ENCODE measurements at regions not wholly inside any gene's neighbourhood (a gene's known extent, or its start where the extent isn't known, plus 50 kb on each side); places are given as distances from the start of the nearest gene placed in this dataset.

DNA sequence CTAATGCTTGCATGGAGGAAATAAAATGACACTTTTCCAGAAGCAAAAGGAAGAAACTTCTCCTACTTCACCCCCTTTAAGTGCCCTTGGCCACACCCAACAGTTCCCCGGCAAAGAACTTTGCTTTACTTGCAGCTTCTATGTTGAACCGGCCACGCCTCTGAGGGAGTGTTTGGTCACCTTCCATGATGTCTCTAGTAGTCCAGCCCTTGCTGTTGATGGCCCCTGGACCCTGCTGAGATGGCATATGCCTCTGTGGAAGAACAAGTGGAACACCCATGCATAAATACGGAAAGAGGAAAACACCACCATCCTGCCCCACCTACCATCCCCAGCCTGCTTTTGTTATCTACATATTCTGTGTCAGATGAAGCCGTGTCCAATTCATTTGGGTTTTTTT lies 218.3 kb upstream of the POU3F3 start:
- no peak for DNase-seq (ENCODE audit: low read depth)

DNA sequence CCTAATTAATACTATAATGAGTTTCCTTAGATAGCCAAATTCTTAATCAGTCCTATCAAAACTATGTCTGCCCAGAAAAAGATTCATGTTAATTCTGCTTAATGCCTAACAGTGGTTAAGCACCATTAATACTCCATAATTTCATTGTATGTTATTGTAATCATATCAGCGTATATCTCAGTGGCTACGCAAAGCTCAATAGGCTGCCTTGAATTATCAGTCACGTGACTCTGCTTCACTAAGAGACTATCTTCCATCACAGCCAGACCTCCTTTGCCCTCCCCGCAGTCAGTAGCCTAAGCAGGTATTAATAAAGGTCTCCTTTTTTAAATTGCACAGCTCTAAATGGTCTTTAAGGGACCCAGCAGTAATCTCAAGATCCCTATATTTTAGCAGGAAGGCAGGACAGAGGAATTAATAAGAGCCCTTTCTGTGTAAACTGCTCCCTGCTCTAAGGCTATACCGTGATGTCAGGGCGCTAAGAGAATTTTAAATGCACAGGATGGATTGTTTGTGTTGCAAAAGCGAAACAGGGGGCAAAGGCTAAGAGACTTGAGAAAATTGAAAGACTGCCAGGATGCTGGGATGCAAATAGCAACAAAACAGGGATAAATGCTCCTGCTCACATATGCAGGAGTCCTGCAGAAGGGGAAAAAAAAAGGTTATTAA lies 215.6 kb upstream of the POU3F3 start:
- DNase-seq (ENCODE audit: low read depth), result no peak

DNA sequence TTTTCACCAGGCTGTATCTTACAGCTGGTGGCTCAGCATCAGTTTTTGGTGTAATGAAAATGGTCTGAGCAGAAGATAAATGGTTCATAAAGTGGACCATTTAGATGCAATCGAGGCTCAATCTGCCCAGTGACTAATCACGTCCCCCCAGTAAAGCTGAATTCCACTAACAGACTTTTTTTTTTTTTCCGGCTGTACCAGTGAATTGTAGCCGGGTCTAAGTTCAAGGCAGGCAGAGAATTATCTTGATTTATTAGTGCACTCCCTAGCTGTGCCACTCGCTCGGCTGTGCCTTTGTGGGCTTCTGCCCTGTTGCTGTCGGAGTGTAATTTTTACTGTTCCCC lies 215.1 kb upstream of the POU3F3 start:
- no peak for DNase-seq (ENCODE audit: low read depth)

GRCh38 chr2:104641786-104642185 lies 212.1 kb upstream of the POU3F3 start:
- no peak for DNase-seq (ENCODE audit: low read depth)

- DNase-seq (ENCODE audit: low read depth), result no peak
These were observed 205.5 kb upstream of the POU3F3 start for GRCh38 chr2:104648376-104648775.

- no peak for DNase-seq (ENCODE audit: low read depth)
These were observed 204.0 kb upstream of the POU3F3 start for GRCh38 chr2:104649866-104650265.

DNA sequence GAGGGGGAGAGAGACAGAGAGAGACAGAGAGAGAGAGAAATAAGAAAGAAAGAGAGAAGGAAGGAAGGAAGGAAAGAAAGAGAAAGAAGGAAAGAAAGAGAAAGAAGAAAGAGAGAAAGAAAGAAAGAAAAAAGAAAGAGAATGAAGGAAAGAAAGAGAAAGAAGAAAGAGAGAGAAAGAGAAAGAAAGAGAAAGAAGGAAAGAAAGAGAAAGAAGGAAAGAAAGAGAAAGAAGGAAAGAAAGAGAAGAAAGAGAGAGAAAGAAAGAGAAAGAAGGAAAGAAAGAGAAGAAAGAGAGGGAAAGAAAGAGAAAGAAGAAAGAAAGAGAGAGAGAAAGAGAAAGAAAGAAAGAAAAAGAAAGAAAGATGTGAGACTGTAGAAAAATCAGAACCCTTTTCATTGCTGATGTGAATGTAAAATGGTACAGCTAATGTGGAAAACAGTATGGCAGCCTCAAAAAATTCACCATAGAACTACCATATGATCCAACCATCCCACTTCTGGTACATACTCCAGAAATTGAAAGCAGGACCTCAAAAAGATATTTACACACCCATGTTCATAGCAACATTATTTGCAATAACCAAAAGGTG lies 203.4 kb upstream of the POU3F3 start:
- no peak for DNase-seq (ENCODE audit: low read depth)

DNA sequence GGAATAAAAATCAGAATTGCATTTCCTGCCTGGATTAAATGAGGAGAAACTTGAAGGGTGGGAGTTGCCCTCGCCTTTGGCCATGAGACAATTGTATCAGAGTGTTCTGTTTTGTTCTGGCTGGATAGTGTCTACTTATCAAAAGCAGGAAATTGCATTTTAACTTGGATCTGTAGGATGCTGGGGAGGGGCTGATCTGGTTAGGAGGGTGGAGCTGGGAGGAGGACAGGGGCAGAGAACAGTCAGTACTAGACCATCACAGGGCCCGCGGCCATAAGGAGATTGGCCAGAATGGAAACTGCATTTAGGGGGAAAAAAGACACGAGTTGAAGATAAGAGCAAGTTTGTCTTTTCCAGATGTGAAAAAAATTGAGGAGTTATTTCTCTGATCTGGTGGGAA lies 199.1 kb upstream of the POU3F3 start:
- no peak for DNase-seq (ENCODE audit: low read depth)

DNA sequence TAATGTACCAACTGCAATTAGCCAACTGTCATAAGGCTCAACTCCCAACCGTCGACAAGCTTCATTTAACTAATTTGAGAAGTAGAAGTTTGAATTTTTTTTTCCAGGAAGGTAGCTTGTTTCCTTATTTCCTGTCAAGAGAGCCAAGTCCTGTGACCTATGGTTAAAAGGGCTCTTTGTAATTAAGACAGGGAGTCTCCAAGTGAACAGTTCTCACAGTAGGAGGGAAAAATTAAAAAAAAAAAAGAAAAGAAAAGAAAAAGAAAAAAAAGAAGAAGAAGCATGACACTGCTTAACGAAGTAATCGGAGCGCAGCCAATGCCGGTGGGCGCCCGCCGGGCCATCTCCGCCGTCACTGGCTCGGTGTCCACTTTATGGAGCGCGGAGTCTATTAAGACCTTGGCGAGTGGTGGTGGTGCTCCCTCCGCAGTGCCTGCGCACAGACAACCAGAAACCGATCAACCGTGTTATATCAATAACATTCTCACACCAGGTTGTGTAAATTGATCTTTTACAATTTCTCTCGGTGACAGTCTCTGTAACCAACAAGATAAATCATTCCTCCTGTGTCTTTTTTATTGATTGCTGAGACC lies 197.2 kb upstream of the POU3F3 start:
- no peak for DNase-seq (ENCODE audit: low read depth)

GRCh38 chr2:104658144-104658835 lies 195.6 kb upstream of the POU3F3 start:
- DNase-seq (ENCODE audit: low read depth), result peak; percentile 87

DNA sequence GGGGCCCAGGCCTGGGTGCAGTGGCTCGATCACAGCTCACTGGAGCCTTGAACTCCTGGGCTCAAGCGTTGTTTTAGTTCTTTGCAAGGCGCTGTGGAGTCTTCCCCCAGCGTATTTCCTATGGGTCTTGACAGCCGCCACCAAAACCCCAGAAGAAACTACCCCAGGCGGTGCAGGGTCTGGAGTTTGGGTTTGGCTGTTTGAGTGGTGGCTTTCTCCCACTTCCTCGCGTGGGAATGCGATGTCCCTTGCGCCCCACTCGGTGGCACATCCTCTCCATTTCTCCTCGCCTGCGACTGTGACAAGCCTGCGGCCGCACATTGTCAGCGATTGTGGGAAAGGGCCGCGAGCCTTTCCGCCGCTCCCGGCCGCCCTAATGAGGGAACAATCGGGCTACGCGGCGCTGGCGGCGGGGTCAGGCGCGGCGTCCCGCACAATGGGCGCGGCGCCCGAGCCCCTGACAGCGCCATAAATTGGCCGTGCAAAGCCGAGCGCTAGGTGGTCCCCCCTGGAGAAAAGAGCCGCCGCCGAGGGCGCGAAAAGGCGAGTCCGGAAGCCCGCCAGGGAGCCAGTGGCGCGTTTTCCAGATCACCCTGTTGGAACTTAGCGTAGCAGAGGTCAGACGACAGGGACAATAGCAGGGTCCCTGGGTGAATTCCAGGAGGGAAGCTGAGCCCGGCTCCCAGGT lies 194.9 kb upstream of the POU3F3 start:
- peak; percentile 23 for DNase-seq (ENCODE audit: low read depth)

DNA sequence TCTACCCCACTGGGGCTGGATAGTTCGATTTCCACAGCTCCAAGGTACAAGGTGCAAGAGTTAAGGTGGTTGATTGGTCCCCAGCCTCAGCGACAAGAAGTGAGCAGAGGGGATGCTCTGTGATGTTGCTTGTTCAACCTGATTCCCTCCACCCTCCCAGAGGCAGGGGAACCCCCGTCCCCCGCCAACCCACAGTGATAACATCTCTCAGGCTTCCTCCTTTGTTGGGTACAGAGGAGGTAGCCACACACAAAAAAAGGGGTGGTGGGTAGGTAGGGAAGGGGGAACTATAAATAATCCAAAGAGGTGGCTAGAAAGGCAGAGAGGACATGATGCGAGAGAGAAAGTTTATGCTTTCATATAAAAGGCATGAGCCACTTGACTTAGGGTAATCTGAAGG lies 192.9 kb upstream of the POU3F3 start:
- no peak for DNase-seq (ENCODE audit: low read depth)

DNA sequence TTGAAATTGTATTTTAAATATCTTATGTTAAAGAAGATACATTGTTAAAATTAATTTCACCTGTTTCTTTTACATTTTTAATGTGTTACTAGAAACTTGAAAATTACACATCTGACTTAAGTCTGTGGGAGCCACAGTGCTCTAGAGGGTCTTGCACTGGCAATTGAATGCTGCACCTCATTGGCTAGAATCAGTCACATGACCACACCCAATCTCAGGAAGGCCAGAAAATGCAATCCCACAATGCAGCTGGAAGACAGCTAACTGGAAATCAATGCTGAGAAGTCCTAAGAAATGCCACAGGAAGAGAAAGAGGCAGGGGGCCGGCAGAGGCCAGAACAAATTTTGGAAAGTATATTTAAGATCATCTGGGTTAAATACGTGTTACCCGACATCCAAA lies 189.2 kb upstream of the POU3F3 start:
- no peak for DNase-seq (ENCODE audit: low read depth)

DNA sequence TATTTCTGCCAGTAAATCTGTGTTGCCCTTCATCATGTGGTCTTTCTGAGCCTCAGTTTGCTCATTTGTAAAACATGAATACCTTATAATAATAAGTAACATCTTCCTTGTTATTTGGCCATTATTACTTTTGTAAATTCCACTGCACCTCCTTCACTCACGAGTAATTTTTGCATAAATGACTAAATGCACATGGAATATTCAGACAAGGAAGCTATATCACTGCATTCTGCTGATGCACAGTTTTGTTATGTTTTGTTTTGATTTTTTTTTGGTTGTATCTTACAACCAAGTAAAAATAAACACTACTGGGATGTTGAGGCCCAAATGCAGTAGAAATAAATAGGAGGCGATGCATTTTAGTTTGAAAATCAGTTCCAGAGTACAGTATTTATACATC lies 185.3 kb upstream of the POU3F3 start:
- DNase-seq (ENCODE audit: low read depth), result no peak

GRCh38 chr2:104673225-104673624 lies 180.7 kb upstream of the POU3F3 start:
- DNase-seq (ENCODE audit: low read depth), result no peak

DNA sequence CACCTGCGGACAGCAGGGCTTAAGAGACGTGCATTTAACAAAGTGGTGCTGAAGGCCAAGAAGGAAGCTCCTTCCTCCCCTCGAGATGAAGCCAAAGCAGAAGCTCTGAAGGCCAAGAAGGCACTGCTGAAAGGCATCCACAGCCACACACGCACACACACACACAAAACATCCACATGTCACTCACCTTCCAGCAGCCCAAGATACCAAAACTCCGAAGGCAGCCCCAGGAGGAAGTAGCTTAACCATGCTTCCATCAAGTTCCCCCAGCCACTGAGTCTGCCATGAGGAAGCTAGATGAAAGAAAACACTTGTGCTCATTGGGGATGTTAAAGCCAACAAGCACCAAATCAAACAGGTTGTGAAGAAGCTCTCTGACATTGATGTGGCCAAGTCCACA lies 175.7 kb upstream of the POU3F3 start:
- DNase-seq (ENCODE audit: low read depth), result no peak

DNA sequence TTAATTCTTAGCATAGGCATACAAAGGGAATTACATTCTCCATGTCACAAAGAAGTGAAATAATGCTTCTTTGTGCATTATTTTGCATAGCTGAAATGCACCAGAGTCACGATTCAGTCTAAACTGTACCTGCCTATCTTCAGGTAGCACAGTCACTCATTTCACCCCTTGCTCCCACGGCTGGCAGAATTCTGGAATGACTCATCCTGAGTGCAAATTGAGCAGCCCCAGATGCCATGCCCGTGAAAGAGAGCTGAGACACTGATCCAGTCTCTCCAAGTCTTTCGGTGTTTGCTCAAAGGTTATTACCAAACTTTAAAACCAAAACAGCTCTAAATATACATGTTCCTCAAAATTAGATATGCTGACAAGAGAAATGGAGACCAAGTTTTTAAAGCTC lies 168.3 kb upstream of the POU3F3 start:
- peak; percentile 37 for DNase-seq (ENCODE audit: low read depth)

- DNase-seq (ENCODE audit: low read depth), result no peak
These were observed 166.8 kb upstream of the POU3F3 start for GRCh38 chr2:104687147-104687546.

DNA sequence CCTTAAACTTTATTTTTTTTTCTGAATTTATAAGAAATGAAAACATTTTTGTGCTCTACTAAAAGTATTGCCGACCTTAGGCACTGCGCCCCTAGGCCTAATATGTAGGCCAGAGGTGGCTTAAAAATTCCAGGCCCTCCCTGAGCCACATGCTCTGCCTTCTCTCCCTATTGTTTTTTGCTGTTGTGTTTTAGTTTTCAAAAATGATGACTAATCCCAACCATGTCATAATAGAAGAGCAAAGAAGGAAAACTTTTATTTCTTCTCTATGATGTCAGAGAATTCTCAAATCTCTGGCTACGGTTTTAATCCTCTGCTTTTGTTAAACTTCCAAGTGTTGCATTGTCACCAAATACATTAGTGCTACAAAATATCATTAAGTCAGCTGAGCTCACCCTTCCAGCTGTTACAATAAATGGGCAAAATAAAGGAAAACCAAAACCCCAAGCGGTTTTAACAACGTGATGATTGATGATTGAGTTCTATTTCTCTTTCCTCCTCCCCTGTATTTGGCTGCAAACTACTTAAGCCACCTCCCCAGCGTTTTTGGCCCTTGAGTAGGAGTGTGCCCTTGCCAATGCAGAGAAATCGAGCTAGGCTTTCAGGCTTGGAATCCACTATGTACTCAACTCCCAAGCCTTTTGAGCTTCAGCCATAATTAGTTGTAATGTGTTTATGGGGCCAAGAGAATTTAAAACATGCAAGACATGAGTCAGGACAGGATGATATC lies 163.5 kb upstream of the POU3F3 start:
- no peak for DNase-seq (ENCODE audit: low read depth)

DNA sequence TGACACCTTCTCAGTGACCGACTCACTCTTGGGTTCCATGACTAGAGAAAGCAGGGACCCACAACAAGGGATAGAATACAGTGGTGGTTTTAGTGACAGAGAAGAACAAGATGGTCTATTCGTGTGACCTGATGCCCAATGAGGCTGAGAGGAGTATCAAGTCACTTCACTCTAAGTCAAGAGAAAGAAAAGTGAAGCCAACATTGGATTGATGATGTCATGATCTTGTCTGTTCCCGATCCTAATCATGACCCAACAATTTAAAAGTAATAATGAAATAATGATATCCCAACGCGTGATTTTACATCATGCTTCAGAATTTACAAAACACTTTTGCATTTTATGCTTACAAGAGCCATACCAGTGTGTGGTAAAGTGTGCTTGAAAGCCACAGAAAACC lies 155.6 kb upstream of the POU3F3 start:
- no peak for DNase-seq (ENCODE audit: low read depth)

DNA sequence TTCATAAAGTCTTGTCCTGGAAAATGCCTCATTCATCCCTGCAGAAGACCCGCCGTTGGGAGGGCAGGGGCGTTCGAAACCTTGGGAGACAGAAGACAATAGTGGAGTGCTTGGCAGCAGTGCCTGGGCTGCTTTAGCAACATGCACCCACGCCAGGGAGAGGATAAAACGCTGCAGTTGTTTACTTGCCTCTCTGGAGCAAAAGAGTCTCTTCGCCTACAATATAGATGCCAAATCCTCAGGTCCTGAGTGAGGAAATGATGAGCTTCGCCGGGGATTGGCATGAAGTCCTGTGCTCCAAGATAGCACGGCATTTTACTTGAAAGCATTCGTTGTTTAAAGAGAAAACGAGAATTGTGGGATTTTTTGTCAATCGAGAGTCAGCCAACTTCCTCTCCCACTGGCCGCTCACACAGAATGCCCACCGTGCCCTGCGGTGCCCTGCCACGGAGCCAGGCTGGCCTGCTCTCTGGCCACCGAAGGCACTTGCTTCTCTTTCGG lies 152.5 kb upstream of the POU3F3 start:
- DNase-seq (ENCODE audit: low read depth), result no peak
